T1000 (cell line): ENCODE measurements at regions not wholly inside any gene's neighbourhood (a gene's known extent, or its start where the extent isn't known, plus 50 kb on each side); places are given as distances from the start of the nearest gene placed in this dataset.
"Not testable (repeated sequence)": the region's sequence is repeated elsewhere in the genome, so short reads cannot be mapped to it uniquely, and the experiment has no call there.

Source experiments
- DNase-seq: peaks from one replicate; lab custom pipeline; 2025; ENCODE audit warnings: mixed read lengths; lab: John Stamatoyannopoulos, UW

DNA sequence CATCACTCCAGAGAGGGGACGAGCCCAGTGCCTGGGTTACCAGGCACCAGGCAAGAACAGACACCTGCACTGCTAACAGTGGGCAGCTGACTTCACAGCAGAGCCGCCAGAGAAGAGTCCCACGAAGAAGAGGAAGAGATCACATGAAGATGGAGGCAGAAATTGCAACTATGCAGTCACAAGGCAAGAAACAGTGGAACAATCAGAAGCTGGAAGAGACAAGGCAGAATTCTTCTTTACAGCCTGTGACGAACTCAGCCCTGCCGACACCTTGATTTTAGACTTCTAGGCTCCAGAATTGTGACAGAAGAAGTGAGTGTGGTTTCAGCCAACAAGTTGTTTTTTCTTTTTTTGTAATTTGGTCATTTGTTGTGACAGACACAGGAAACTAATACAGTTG, 59.2 kb downstream of the IL12A start:
- no peak for DNase-seq

DNA sequence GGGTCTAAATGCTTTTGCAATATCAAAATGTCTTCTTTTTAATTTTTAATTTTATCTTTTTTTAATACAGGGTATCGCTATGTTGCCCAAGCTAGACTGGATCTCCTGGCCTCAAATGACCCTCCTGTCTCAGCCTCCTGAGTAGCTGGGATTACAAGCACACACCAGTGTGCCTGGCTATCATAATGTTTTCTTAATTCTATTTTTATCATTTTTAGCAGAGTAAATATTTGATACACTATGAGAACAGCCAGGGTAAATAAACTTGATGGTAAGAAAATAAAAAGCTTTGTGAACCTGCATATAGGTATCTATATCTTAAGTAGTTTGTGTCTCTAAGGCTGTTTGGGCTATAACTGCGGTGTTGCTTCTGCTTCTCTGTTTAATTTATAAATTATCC, 60.4 kb downstream of the IL12A start:
- no peak for DNase-seq

DNA sequence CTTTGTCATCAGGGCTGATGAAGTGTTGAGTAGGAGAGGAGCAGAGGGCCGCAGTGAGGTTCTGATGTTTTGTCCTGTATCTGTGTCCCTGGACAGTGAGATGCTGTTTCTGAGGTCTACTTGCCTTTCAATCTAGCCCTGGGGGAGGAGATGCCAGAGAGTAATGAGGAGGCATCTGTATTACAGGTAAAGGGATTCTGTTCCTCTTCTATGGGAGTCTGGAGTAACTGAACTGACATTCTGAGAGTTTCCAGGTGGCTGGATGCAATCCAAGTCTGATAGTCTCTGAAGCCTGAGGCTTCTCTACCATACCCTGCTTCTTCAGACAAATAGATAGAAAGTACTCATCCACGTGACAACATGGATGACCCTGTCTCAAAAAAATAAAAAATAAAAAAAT, 60.9 kb downstream of the IL12A start:
- DNase-seq, result no peak

DNA sequence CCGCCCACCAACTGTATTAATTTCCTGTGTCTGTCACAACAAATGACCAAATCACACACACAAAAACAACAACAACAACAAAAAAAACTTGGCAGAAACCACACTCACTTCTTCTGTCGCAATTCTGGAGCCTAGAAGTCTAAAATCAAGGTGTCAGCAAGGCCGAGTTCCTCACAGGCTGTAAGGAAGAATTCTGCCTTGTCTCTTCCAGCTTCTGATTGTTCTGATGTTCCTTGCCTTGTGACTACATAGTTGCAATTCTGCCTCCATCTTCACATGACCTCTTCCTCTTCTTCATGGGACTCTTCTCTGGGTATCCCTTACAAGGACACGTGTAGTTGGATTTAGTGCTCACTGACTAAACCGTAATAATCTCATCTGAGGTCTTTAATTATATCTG, 61.4 kb downstream of the IL12A start:
- no peak for DNase-seq

DNA sequence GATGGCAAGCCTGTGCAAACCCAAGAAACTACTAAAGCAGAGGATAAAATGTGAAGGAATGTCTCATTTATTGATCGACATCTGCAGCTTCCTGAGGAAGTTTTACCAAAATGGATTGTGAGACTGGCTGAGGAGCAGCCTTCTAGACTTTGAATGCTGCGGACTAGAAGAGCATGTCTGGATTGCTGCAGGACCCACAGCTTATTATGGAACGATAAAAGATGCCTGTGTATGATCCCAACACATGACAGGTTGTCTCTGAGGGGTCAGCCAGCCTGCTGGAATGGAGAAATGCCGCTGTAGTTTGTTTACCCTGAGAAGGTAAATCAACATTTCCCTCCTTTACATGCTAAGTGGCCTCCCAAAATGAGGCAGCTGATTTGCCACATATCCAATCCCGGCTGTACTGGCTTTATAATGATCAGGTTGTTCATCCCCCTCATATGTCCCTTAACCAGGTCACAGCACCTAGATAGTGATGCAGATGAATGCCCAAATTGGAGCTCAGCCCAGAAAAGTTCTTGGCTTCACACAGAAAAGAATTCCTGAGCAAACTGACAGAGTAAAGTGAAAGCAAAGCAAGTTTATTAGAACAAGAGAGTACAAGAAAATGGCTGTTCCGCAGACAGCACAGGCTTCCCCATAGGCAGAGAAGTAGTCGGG, 63.9 kb downstream of the IL12A start:
- DNase-seq, result no peak

DNA sequence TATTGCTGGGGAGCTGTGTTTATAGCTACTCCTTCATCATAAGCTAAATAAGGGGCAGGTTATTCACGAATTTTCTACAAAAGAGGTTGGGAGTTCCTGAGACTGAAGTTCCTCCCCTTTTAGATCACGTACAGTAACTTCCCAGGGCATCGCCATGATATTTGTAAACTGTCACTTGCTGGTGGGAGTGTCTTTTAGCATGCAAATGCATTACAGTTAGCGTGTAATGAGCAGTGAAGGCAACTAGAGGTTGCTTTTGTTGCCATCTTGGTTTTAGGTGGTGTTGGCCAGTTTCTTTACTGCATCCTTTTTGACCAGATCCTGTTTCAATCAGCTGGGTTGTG, 64.4 kb downstream of the IL12A start:
- no peak for DNase-seq

DNA sequence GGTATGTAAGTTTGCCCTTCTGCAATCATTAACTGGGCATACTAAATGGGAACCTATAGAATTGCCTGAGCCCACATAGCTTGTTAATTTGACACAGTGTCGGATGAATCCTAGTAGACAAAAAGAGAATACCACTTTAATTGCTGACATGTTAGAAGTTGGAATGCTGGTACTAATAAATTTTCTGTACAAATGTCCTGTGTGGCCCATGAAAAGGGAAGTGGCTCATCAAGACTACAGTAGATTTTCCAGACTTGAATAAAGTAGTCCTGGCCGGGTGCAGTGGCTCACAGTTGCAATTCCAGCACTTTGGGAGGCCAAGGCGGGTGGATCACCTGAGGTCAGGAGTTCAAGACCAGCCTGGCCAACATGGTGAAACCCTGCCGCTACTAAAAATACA, 66.2 kb downstream of the IL12A start:
- DNase-seq, result not testable (repeated sequence)

DNA sequence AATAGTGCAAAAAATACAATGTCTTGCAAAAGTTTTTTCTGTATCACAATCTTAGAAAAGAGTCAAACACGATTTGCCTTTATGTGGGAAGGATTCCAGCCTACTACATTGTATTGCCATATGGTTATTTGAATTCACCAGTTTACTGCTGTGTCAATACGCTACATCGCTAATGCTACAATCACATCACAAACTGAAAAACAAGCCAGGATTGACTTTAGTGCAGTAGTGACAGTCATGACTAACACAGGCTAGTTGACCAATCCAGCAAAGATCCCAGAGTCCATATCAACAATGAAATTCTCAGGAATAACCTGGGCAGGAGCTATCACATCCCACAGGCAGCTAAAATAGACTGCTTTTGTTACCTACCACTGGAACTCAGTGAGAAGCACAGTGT, 67.0 kb downstream of the IL12A start:
- DNase-seq, result no peak

DNA sequence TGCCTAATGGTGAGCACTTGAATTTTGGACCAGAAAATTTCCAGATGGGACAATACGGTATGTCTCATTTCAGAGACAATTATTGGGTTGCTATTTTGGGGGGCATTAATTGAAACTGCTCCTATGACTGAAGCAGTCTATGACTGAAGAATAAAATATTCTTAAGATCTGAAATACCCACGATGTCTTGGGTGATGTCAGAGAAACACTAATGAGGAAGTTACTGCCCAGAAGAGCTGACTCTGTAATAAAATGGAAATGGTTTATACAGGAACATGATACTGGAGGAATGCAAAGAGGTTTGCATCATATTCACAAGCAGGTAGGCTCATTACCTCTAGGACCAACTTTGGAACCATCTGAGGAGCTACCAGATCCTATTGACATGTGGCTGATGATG, 68.7 kb downstream of the IL12A start:
- no peak for DNase-seq

DNA sequence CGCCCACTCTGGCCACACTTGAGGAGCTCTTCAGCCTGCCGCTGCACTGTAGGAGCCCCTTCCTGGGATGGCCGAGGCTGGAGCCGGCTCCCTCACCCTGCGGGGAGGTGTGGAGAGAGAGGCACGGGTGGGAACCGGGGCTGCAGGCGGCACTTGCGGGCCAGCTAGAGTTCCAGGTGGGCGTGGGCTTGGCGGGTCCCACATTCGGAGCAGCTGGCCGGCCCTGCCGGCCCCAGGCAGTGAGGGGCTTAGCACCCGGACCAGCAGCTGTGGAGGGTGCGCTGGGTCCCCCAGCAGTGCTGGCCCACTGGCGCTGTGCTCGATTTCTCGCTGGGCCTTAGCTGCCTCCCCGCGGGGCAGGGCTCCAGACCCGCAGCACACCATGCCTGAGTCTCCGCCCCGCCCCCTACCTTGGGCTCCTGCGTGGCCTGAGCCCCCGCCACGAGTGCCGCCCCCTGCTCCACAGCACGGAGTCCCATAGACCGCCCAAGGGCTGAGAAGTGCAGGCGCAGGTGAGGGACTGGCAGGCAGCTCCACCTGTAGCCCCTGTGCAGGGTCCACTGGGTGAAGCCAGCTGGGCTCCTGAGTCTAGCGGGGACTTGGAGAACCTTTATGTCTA, 71.9 kb downstream of the IL12A start:
- no peak for DNase-seq

DNA sequence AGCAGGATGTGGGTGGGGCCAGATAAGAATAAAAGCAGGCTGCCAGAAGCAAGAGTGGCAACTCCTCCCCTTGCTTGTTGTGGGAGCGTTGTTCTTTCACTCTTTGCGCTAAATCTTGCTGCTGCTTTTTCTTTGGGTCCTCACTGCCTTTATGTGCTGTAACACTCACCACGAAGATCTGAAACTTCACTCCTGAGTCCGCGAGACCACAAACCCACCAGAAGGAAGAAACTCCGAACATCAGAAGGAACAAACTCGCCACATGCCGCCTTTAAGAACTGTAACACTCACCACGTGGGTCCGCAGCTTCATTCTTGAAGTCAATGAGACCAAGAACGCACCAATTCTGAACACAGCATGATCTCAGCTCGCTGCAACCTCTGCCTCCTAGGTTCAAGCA, 72.9 kb downstream of the IL12A start:
- DNase-seq, result no peak

DNA sequence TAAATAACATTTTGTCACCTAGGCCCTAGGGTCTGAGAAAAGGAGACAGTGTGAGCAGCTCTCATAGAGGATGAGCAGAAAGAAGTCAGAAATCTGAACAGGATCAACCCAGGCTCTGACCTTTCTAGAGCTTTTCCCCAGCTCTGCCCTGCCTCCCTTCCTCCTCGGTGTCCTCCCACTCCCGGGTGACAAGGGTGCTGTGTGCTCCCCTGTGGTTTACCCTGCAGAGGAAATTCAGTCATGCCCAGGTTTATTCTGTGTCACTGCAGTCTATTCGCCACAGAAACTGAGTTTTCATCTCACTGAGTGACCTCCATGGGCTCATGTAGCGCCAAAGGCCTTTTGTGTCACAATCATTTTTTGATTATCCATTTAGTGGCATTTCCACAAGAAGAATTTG, 76.6 kb downstream of the IL12A start:
- no peak for DNase-seq

DNA sequence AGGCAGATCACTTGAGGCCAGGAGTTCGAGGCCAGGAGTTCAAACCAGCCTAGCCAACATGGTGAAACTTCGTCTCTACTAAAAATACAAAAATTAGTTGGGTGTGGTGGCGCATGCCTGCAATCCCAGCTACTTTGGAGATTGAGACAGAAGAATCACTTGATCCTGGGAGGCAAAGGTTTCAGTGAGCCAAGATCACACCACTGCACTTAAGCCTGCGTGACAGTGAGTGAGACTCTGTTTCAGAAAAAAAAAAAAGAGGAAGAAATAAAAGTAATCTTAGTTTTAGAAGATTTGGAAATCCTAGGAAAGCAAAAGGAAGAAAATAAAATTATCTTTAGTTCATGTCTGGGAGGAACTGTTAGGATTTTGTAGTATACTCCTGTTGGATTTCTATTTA, 77.2 kb downstream of the IL12A start:
- DNase-seq, result no peak

DNA sequence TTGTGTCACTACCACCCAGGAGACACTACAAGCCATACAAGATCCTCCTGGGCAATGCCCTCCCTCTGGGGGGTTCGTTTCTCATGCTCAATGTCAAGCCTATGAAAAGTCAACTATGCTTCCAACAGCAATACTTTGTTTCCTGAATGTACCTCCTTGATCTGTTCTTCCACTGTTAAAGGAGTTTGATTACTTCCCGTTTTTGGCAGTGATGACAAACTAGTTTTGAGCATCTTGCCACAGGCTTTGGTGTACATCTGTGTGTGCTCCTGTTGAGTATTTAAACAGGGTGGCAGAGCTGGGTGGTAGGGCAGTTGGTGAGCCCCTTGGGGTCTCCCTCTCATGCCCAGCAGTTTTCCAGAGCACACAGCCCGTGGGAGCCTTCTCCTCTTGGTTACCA, 81.4 kb downstream of the IL12A start:
- no peak for DNase-seq

DNA sequence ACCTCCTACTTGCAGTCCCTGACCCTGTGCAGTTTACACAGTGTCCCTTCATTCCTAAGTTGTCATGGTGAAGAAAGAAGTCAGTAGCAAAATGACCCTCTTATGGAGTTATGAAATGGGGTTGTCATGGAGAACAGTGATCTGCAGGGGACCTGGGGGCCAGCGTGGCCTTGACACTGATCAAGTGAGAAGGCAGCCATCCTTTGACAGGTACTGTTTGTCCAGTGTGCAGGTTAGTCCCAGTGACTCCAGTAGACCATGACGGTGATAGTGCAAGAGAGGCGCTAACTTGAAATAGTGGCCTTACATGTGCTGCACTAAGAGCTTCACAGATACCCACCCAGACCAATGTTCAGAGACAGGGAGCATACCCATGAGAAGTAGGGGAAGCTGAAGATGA, 87.9 kb downstream of the IL12A start:
- no peak for DNase-seq

DNA sequence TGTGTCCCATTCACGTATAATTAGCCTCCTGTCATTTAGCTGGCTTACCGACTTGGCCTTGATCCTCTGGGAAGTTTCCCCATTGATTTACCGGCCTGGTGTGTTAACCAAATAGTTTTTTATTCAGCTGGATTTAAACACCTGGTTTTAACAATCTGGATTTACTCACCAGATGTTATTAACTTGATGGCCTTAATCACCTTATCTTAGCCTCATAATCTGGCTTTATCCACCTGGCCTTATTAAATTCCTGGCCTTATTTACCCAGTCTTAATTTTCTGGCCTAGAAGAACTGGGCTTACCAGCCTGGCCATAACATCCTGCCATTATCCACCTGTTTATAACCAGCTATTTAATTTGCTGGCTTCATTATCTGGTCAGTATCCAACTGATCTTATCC, 89.9 kb downstream of the IL12A start:
- no peak for DNase-seq

DNA sequence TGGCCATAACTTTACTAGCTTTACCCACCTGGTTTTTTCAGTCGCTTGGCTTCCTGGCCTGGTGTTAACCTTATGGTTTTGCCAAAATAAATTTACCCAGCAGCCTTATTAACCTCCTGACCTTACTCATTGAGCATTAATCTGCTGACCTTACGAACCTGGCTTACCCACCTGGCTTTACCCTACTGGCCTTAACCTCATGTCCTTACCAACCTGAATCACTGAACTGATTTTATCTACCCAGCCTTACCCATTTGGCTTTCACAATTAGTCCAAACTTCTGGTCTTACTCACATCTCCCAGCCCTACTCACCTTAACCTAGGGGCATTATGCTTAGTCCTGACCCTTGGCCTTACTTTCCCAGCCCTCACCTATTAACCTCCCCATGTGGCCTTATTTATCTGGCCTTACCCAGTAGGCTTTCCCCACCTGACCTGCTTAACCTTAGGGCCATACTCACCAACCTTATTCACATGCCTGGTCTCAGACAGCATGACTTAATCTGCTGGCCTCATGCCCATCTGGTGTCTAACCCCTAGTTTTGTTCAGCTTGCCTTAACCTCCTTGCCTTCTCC, 93.4 kb downstream of the IL12A start:
- no peak for DNase-seq

DNA sequence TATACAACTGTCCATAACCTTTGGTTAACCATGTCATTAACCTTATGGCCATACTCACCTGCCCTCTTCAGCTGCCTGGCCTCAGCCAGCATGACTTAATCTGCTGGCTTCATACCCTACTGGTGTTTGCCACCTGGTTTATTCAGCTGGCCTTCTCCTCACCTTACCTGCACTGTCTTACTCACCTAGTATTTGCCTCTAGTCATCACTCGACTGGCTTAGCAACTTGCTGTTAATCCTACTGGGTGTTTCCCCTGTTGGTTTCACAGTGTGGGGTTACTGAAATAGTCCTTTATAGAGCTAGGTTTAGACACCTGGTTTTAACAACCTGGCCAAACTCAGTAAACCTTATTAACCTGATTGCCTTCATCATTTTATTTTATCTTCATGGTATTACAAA, 96.4 kb downstream of the IL12A start:
- DNase-seq, result no peak

DNA sequence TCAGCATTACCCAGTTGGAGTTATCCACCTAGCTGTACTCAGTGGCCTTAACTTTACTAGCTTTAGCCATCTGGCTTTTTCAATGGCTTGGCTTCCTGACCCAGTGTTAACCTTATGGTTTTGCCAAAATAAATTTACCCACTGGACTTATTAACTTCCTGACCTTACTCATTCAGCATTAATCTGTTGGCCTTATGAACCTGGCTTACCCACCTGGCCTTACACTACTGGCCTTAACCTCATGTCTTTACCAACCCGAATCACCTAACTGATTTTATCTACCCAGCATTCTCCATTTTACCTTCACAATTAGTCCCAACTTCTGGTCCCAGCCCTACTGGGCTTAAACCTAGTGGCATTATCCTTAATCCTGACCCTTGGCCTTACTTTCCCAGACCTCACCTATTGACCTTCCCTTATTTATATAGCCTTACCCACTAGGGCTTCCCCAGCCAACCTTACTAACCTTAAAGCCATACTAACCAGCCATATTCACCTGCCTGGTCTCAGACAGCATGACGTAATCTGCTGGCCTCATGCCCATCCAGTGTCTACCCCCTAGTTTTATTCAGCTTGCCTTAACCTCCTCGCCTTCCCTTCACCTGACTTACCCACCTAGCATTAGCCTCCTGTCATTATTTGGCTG, 100.0 kb downstream of the IL12A start:
- no peak for DNase-seq

DNA sequence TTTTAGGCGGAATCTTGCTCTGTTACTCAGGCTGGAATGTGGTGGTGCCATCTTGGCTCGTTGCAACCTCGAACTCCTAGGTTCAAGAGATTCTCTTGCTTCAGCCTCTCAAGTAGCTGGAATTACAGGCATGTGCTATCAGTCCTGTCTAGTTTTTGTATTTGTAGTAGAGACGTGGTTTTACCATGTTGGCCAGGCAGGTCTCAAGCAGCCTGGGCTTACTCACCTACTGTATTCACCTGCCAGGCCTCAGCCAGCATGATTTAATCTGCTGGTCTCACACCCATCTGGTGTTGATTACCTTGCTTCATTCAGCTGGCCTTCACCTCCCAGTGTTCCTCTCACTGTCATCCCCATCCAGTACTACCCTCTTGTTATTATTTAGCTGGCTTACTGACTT, 102.0 kb downstream of the IL12A start:
- DNase-seq, result no peak

DNA sequence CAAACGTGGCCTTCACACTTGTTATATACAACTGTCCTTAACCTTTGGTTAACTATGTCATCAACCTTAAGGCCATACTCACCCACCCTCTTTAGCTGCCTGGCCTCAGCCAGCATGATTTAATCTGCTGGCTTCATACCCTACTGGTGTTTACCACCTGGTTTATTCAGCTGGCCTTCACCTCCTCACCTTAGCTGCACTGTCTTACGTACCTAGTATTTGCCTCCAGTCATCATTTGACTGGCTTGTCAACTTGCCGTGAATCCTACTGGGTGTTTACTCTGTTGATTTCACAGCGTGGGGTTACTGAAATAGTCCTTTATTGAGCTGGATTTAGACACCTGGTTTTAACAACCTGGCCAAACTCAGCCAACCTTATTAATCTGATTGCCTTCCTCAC, 102.8 kb downstream of the IL12A start:
- no peak for DNase-seq

DNA sequence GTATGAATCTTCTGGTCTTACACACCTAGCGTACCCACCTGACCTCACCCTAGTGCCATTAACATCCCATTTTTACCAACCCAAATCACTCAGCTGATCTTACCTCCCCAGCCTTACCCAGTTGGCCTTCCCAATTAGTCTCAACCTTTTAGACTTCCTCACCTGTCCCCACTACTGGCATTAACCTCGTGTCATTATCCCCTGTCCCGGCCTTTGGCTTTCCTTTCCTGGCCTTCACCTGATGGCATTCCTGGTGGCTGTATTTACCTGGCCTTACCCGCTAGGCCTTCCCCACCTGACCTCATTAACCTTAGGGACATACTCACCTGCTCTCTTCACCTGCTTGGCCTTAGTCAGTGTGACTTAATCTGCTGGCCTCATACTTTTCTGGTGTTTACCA, 104.1 kb downstream of the IL12A start:
- no peak for DNase-seq

DNA sequence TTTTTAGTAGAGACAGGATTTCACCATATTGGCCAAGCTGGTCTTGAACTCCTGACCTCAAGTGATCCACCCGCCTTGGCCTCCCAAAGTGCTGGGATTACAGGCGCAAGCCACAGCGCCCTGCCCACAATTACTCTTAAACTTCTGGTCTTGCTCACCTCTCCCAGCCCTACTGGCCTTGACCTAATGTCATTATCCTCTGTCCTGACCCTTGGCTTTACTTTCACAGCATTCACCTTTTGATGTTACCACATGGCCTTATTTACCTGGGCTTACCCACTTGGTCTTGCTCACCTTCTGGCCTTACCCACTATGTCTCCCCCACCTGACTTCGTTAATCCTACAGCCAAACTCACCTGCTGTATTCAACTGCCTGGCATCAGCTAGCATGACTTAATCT, 105.9 kb downstream of the IL12A start:
- DNase-seq, result no peak

DNA sequence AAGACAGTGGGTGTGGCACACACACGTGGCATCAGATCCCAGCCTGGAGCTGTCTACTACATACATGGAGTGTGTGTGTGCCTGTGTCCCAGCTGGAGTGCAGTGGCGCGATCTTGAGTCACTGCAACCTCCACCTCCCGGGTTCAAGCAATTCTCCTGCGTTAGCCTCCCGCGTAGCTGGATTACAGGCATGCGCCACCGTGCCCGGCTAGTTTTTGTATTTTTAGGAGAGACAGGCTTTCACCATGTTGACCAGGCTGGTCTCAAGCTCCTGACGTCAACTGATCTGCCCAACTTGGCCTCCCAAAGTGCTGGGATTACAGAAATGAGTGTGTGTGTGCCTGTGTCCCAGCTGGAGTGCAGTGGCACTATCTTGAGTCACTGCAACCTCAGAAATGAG, 108.8 kb downstream of the IL12A start:
- no peak for DNase-seq
